ENCODE measurements at regions not wholly inside any gene's neighbourhood (a gene's known extent, or its start where the extent isn't known, plus 50 kb on each side); places are given as distances from the start of the nearest gene placed in this dataset.

- H4K20me1 ChIP-seq (ENCODE audit: low read depth, low read length), result no peaks in the 10 kb centered on the region
- H3K9me3 ChIP-seq (ENCODE audit: insufficient read depth, low read length), result no peaks in the 10 kb centered on the region
- H3K36me3 ChIP-seq (ENCODE audit: low read length), result no peaks in the 10 kb centered on the region
- no peak overlapping the region for H3K27ac ChIP-seq (ENCODE audit: low read depth, low read length)
- TF ChIP-seq EZH2phosphoT487 (conservative IDR thresholded peaks at IDR 0.05; ENCODE audit: low read length) (no peak), CTCF (IDR thresholded peaks at IDR 0.05; ENCODE audit: insufficient read depth, low read length, poor library complexity, severe bottlenecking) (no peak)
- H3K9me2 ChIP-seq (replicated peaks; ENCODE audit: insufficient read depth, low read length), result no peaks in the 10 kb centered on the region
- H3K79me2 ChIP-seq (ENCODE audit: insufficient read depth, low read length), result no peaks in the 10 kb centered on the region
- no peak overlapping the region for H2AFZ ChIP-seq (ENCODE audit: low read depth, low read length, severe bottlenecking)
- no peak overlapping the region for H3K4me2 ChIP-seq (ENCODE audit: low read depth, low read length, poor library complexity, severe bottlenecking)
- H3K4me3 ChIP-seq (ENCODE audit: insufficient read depth, low read length, poor library complexity, severe bottlenecking), result no peak overlapping the region
- no peaks in the 10 kb centered on the region for H3K27me3 ChIP-seq (ENCODE audit: low read length)
- H3K9ac ChIP-seq (ENCODE audit: low read length), result no peak overlapping the region
- H3F3A ChIP-seq (ENCODE audit: insufficient read depth), result no peaks in the 10 kb centered on the region
These were observed 125.6 kb upstream of the HS6ST1 start for GRCh38 chr2:128444121-128444771.

GRCh38 chr2:128444816-128445522 is 126.3 kb upstream of the HS6ST1 start:
- Histone ChIP-seq H3K9me2 (replicated peaks; ENCODE audit: insufficient read depth, low read length) (no peaks in the 10 kb centered on the region), H3K4me2 (ENCODE audit: low read depth, low read length, poor library complexity, severe bottlenecking) (no peak overlapping the region), H3K79me2 (ENCODE audit: insufficient read depth, low read length) (no peaks in the 10 kb centered on the region), H2AFZ (ENCODE audit: low read depth, low read length, severe bottlenecking) (no peak overlapping the region), H3K27ac (ENCODE audit: low read depth, low read length) (no peak overlapping the region), H3K4me3 (ENCODE audit: insufficient read depth, low read length, poor library complexity, severe bottlenecking) (no peak overlapping the region), H3F3A (ENCODE audit: insufficient read depth) (no peaks in the 10 kb centered on the region), H3K36me3 (ENCODE audit: low read length) (no peaks in the 10 kb centered on the region), H3K27me3 (ENCODE audit: low read length) (no peaks in the 10 kb centered on the region), H3K9ac (ENCODE audit: low read length) (no peak overlapping the region), H4K20me1 (ENCODE audit: low read depth, low read length) (no peaks in the 10 kb centered on the region), H3K9me3 (ENCODE audit: insufficient read depth, low read length) (no peaks in the 10 kb centered on the region)
- TF ChIP-seq EZH2phosphoT487 (conservative IDR thresholded peaks at IDR 0.05; ENCODE audit: low read length) (no peak), CTCF (IDR thresholded peaks at IDR 0.05; ENCODE audit: insufficient read depth, low read length, poor library complexity, severe bottlenecking) (no peak)

GRCh38 chr2:128445523-128445900 is 126.8 kb upstream of the HS6ST1 start:
- no peaks in the 10 kb centered on the region for H3K9me2 ChIP-seq (replicated peaks; ENCODE audit: insufficient read depth, low read length)
- H3K27ac ChIP-seq (ENCODE audit: low read depth, low read length), result no peak overlapping the region
- H3F3A ChIP-seq (ENCODE audit: insufficient read depth), result no peaks in the 10 kb centered on the region
- no peak overlapping the region for H3K4me3 ChIP-seq (ENCODE audit: insufficient read depth, low read length, poor library complexity, severe bottlenecking)
- H4K20me1 ChIP-seq (ENCODE audit: low read depth, low read length), result no peaks in the 10 kb centered on the region
- H3K36me3 ChIP-seq (ENCODE audit: low read length), result no peaks in the 10 kb centered on the region
- H2AFZ ChIP-seq (ENCODE audit: low read depth, low read length, severe bottlenecking), result no peak overlapping the region
- H3K9ac ChIP-seq (ENCODE audit: low read length), result no peak overlapping the region
- no peak overlapping the region for H3K4me2 ChIP-seq (ENCODE audit: low read depth, low read length, poor library complexity, severe bottlenecking)
- H3K9me3 ChIP-seq (ENCODE audit: insufficient read depth, low read length), result no peaks in the 10 kb centered on the region
- H3K79me2 ChIP-seq (ENCODE audit: insufficient read depth, low read length), result no peaks in the 10 kb centered on the region
- TF ChIP-seq EZH2phosphoT487 (conservative IDR thresholded peaks at IDR 0.05; ENCODE audit: low read length) (no peak), CTCF (IDR thresholded peaks at IDR 0.05; ENCODE audit: insufficient read depth, low read length, poor library complexity, severe bottlenecking) (no peak)
- H3K27me3 ChIP-seq (ENCODE audit: low read length), result no peaks in the 10 kb centered on the region
